Daoy (cell line): ENCODE measurements at regions not wholly inside any gene's neighbourhood (a gene's known extent, or its start where the extent isn't known, plus 50 kb on each side); places are given as distances from the start of the nearest gene placed in this dataset.

Experiments used
- DNase-seq: peaks from one replicate; pipeline ENCODE4 v3.0.0-alpha.2; 2015; ENCODE audit warnings: low read depth

DNA sequence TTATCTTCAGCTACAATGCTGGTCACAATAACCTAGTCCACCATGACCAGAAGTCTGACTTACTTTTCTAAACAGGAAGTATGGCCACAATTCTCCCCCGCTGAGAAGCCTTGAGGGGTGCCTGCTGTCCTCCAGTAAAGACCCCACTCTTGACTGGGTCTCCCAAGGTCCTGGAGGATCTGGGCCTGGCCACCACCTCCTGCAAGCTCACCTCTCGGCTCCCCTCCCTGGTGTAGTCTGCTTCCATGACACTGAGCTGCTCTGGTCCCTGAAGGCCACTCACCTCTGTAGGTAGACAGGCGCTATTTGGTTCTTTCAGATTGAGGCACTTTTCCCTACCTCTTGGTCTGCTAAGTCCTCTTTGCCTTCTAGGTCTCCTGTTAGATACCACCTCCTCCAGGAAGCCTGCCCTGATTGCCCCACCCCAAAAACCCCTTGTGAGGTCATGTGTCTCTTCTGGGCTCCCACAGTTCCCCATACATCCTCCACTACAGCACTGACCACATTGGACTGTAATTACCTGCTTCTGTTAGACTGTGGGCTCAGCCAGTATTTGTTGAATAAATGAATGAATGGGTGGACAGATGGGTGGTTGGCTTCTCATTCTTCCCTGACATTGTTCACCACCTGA lies 62.6 kb upstream of the IER5L start:
- no peak for DNase-seq

DNA sequence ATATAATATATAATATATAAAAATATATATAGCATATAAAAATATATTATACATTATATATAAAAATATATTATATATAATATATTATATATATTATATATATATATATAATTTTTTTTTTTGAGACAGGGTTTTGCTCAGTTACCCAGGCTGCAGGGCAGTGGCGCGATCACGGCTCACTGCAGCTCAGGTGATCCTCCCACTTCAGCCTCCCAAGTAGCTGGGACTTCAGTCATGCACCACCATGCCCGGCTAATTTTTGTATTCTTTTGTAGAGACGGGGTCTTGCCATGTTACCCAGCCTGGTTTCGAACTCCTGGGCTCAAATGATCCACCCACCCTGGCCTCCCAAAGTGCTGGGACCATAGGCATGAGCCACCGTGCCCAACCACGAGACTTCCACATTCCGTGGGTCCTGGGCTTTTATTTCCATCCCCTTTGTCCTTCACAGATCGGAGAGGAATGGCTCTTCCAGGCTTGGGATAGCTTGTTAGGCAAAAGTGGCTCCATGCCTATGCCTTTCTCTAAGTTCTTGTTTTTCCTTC lies 62.0 kb upstream of the IER5L start:
- no peak for DNase-seq

DNA sequence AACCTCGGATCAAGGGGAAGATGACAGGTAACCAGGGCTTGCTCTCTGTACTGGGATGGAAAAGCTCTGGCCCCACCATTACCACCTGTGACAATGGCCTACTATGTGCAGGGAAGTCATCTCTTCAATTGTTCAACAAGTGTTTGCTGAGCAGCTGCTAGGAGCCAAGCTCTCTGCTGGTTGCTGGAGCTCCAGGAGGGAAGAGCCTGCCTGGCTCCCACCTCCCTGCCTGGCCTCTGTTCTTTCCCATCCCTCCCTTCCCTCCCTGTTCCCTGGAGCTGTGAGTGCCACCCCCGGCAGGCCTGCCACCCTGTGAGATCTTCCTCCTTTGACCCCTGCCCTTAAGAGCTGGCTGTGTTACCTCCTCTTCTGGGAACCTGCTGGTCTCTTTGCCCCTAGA lies 59.7 kb upstream of the IER5L start:
- no peak for DNase-seq

DNA sequence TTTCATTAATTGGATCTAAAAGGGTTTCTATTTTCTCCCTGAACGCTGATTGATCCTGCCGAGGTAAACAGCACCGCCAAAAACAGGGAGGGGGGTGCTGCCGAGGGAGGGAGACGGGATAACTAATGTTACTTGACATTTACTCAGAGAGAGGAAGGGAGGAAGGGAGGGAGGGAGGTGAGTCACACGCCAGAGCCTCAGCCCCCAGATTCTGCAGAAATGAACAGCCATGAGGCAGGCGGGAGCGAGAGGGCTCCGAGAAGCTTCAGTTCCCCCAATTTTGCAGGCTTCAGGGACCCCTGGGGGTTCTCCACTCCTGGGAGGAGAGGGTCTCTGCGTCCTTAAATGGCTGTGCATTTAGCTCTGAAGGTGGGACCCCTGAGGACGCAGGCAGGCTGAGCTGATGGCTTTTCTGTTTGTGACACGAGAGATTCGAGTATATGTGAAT lies 59.1 kb upstream of the IER5L start:
- DNase-seq = no peak

DNA sequence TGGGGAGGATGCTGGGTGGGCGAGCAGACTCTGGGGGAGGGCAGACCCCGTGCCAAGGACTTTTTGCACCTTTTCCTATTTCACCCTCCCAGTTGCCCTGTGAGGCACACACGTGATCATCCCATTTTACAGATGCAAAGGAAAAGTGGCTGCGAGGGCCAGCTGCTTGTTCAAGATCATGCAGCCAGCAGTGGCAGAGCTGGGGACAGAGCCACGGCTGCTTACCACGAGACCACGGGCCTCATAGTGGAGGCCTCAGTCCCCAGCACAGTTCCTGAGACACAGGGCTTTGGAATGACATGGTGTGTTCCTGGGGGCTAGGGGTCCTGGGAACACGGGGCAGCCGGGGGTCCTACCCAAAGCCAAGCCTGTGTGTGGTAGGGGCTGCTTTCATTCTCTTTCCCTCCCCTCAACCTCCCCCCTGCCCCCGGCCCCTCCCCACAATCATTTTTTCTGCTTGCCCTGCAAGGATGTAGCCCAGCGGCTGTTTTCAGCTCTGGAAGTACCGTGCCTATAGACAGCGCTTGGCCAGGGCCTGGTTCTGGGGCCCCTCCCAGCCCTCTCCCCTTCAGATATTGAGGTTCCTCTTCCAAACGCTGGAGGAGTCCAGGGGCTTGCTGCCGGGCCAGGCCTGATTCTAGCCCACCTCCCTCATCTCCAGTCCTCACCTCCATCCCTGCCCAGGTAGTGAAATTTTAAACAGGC lies 58.5 kb upstream of the IER5L start:
- no peak for DNase-seq

DNA sequence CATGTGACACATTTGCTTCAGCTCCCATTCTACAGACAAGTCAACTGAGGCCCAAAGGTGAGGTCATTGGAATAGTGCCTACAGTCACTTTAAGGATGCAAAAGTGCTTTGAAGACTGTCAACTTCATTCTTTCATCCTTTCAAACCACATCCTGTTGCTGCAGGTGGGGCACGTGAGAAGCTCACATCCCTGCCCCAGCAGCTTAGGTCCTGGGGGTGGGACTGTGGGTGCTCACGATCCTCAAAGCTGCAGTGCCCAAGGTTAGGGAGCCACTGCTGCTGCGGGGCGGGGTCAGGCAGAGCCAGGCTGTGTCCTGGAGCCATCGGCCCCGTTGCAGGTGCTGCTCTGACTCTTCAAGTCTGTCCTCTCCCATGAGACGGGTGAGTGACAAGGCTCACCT lies 57.9 kb upstream of the IER5L start:
- DNase-seq = no peak

DNA sequence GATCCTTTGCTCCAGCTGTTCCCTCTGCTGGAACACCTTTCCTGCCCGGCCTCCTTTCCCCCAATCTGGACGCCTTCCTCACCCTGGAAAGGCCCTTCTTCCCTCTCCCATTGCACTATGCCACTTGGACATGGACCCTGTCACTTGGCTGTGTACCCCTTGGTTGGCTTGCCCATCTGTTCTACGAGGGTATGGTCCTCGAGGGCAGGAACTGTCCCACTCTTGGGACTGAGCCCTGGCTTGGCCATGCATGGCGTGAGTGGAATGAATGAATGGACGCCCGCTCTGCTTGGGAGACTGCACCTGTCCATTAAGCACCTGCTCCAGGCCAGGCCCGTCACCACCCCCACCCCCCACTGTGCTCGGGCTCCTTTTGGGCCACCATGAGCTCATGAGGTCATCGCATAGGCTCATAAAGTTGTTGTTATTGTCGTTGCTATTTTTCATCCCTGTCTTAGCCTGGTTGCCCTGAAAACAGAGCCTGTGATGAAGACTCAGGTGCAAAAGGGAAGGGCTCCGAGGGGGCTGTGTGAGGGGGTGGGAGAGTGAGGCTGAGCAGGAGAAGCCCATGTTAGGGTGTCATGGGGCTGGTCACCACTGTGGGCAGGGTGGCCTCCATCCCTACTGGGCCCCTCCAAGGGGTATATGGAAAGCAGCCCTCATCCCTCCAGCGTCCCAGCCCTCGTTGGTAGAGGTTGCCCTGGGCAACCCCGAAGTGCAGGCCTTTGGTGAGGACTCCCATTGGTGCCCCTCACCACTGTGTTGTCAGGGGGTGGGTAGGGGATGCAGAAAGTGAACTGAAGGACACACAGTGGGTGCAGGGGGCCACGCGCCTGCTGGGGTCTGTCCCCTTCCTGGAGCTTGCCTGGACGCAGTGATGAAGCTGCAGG lies 57.2 kb upstream of the IER5L start:
- DNase-seq = no peak

DNA sequence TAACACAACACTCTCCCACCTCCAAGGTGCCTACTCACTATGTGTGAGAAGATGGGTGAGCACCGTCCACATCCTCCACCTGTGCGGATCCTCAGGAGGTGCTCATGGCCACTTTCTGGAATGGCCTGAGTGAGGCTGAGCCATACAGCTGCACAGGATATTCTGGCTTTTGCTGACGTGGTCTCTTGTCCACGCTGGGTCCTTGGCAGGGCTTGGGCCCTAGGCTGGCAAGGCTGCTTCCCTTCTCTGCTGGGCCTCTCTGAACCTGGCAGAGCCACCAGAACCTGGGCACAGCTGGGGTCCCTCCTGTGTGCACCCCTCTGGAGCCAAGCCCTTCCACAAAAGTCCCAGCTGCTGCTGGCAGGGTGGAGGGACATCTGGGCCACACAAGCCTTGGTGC lies 56.4 kb upstream of the IER5L start:
- DNase-seq = no peak

DNA sequence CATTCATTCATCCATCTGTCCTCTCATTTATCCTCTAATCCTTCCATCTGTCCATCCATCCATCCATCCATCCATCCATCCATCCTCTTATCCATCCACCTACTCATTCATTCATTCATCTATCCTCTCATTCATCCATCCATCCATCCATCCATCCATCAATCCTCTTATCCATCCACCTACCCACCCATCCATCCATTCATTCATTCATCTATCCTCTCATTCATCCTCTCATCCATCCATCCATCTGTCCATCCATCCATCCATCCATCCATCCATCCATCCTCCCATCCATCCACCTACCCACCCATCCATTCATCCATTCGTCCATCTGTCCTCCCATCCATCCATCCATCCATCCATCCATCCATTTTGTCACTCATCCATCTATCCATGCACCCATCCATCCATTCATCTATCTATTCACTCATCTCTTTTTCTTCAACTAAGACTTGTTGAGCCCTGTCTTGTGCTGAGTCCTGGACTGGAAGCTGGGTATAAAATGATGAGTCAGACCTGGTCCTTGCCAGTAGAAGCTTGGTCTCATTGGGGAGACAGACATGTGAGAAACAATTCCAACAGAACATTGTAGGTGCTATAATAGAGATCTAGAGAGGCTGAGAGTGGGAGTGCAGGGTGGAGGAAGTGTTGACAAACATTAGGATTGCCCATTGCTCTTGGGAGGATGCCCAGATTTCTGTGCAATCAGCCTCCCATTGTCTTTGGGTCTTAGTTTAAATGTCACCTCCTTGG lies 55.0 kb upstream of the IER5L start:
- no peak for DNase-seq

DNA sequence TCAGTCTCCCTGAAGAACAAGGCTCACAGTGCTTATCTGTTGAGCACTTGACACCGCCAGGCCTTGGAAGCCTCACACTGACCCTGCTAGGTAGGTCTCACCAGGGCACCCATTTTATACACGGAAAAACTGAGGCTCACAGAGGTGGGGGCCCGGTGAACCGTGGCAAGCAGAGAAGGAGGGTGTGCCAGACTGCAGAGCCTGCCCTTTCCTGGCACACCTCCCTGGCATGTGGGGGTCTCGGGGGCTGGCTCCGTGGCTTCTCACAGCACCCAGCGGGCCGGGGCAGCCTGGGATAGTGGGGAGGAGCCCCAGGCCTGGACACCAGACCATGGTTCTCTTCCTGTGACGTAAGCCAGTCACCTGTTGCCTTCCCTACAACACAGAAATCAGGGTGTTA lies 53.7 kb upstream of the IER5L start:
- DNase-seq = no peak

DNA sequence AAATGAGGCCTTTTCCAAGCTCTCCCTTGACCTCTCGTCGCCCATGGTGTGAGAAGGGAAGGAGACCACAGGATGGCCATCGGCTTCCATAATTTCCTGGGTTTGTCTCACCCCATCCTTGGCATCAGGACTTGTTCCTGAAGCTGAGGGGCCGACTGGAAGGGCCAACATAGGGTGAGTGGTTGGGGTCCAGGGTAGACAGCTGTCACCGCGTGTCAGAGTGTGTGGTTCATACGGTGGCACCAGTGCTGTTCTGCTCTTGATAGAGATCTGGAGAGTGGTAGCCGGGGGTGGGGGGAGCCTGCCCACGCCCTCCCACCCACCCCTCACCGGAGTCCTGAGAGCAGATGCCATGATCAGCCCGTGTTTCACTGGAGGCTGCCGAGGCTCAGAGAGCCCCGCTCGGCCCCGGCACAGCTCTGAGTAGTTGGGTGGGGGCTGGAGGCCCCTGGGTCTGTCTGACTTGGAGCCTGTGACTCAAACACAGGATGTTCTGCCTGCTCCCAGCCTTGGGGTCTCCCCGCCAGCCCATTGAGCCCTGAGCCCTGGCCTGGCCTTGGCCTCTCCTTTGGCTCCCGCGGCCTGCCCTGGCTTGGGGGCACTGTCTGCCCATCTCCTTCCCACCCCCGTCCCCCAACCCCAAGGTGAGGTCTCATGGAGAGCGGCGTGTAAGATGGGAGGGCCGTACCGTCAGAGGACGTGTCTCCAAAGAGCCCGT lies 53.1 kb upstream of the IER5L start:
- DNase-seq = no peak

DNA sequence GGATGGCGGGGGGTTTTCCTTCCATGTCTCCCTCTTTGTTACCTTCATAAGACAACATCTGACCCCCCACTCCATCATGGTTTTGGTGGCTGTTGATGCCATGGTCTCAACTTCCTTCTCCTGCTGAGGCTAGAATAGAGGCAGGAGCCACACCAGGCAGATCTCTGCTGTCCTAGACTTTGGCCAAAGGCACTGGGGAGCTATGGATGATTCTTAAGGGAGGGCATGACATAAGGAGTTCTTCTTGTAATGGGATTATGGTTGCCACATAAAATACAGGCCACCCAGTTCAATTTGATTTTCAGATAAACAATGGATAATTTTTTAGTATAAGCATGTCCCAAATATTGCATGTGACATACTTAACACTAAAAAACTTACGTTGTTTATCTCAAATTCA lies 52.2 kb upstream of the IER5L start:
- DNase-seq = no peak
